BE2C (cell line): ENCODE measurements at regions not wholly inside any gene's neighbourhood (a gene's known extent, or its start where the extent isn't known, plus 50 kb on each side); places are given as distances from the start of the nearest gene placed in this dataset.

Source experiments
- DNase-seq: peaks from one replicate; pipeline ENCODE4 v3.0.0-alpha.2; 2020
- H3K27me3 ChIP-seq: fragments of 250-450 bp; sonication (Bioruptor Pico); 2 replicates; pipeline ENCODE4 v1.5.1; 2020; ENCODE audit warnings: mild to moderate bottlenecking
- H3K36me3 ChIP-seq: fragments of 250-450 bp; sonication (Bioruptor Pico); 2 replicates; pipeline ENCODE4 v1.5.1; 2020; ENCODE audit warnings: mild to moderate bottlenecking
- H3K4me1 ChIP-seq: fragments of 250-450 bp; sonication (Bioruptor Pico); 2 replicates; pipeline ENCODE4 v1.5.1; 2020
- H3K4me3 ChIP-seq: 2 replicates; pipeline ENCODE4 v1.5.1; 2011; ENCODE audit warnings: low read depth, low read length
- H3K9me3 ChIP-seq: fragments of 250-450 bp; sonication (Bioruptor Pico); 2 replicates; pipeline ENCODE4 v1.5.1; 2020
- TF ChIP-seq, protein P1 (sequence below): IDR thresholded peaks from 2 replicates; pipeline ENCODE4 v1.5.1; 2012; ENCODE audit warnings: mild to moderate bottlenecking, low read depth, low read length

DNA sequence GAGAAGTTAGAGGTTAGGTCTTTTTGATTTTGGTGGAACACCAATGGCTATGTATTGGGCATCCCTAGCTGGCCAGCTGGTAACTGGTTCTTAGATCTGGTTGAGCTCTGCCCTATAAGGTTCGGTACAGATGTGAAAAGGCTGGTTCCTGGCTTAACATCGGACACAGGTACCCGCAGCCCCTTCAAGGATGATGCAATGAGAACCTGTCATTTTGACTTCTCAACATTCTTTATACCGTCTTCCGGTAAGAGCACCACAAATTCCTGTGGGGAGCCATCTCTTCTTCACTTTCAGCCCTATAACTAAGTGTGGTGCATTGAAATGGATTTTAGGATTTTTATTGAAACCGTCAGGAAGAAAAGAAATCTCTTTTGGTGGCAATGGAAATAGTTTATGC is 222.8 kb downstream of the ADAMTS9 start:
- no peaks in the 10 kb centered on the region for H3K36me3 ChIP-seq
- H3K4me3 ChIP-seq = no peak overlapping the region
- TF ChIP-seq, protein P1, sequence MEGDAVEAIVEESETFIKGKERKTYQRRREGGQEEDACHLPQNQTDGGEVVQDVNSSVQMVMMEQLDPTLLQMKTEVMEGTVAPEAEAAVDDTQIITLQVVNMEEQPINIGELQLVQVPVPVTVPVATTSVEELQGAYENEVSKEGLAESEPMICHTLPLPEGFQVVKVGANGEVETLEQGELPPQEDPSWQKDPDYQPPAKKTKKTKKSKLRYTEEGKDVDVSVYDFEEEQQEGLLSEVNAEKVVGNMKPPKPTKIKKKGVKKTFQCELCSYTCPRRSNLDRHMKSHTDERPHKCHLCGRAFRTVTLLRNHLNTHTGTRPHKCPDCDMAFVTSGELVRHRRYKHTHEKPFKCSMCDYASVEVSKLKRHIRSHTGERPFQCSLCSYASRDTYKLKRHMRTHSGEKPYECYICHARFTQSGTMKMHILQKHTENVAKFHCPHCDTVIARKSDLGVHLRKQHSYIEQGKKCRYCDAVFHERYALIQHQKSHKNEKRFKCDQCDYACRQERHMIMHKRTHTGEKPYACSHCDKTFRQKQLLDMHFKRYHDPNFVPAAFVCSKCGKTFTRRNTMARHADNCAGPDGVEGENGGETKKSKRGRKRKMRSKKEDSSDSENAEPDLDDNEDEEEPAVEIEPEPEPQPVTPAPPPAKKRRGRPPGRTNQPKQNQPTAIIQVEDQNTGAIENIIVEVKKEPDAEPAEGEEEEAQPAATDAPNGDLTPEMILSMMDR = no peak
- no peaks in the 10 kb centered on the region for H3K4me1 ChIP-seq
- H3K27me3 ChIP-seq = no peaks in the 10 kb centered on the region; the same call in 1 of the 2 replicates
- H3K9me3 ChIP-seq = no peaks in the 10 kb centered on the region
- no peak for DNase-seq

DNA sequence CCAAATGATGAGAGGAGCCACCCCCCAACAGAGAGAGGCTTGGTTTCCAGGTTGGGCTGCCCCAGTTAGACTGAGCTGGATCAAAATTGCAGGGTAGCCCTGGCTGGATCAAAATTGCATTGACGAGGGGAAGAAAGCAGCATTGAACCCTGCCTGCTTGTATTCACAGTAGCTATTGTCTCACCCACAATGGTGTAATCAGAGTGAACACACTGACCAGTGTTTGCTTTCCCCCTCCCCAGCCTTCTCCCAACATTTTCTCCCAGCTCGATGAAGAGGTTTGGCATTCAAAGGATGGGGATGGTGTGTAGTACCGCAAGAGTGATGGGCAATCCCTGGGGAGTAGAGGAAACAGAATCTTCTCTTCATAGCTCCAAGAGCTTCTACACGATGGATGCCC is 223.8 kb downstream of the ADAMTS9 start:
- Histone ChIP-seq H3K4me1 (no peaks in the 10 kb centered on the region), H3K4me3 (no peak overlapping the region), H3K27me3 (no peaks in the 10 kb centered on the region; the same call in 1 of the 2 replicates), H3K36me3 (no peaks in the 10 kb centered on the region), H3K9me3 (no peaks in the 10 kb centered on the region)
- no peak for DNase-seq
- TF ChIP-seq, protein P1 = no peak

DNA sequence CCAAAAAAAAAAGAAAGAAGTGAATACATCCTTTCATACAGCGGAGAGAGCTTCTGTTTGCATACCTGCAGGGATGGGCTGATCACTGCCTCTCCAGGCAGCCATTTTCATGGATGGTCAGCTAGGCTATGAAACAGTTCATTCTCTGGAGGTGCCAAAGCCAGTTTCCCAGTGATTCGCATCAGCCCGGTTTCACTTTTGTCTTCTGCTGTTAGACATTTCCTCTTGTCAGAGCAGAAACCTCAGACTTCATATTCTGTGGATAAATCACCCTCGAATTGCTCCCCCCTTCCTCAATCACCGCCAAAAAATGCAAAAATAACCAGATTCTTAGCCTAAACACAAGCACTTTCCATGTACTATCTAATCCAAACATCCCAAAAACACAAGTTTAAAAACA is 225.6 kb downstream of the ADAMTS9 start:
- TF ChIP-seq, protein P1 = no peak

DNA sequence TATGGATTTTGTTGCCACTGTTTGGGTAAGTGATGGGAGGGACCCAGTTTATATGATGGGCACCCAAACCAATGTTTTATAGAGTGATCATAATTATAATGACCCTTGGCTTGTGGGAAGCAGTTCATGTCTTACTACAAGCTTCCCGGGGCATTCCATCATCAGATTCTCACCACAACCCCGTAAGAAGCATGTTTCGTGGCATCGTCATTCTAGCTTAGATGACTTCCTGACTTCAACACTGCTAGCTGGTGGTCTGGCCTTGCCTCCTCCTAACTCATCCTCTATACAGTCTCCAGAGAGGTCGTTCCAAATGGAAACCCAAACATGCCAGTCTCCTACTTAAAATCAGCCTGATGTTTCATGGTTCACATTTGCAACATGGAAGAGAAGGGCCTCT is 226.9 kb downstream of the ADAMTS9 start:
- no peaks in the 10 kb centered on the region for H3K9me3 ChIP-seq
- DNase-seq = no peak
- no peaks in the 10 kb centered on the region; the same call in 1 of the 2 replicates for H3K27me3 ChIP-seq
- TF ChIP-seq, protein P1 = no peak
- no peaks in the 10 kb centered on the region for H3K4me1 ChIP-seq
- no peaks in the 10 kb centered on the region for H3K36me3 ChIP-seq
- no peak overlapping the region for H3K4me3 ChIP-seq

More for the DNA sequence above, 225.6 kb downstream of the ADAMTS9 start:
- Histone ChIP-seq H3K36me3 (no peaks in the 10 kb centered on the region), H3K9me3 (no peaks in the 10 kb centered on the region), H3K27me3 (no peaks in the 10 kb centered on the region; the same call in 1 of the 2 replicates), H3K4me3 (no peak overlapping the region), H3K4me1 (no peaks in the 10 kb centered on the region)
- DNase-seq = no peak

DNA sequence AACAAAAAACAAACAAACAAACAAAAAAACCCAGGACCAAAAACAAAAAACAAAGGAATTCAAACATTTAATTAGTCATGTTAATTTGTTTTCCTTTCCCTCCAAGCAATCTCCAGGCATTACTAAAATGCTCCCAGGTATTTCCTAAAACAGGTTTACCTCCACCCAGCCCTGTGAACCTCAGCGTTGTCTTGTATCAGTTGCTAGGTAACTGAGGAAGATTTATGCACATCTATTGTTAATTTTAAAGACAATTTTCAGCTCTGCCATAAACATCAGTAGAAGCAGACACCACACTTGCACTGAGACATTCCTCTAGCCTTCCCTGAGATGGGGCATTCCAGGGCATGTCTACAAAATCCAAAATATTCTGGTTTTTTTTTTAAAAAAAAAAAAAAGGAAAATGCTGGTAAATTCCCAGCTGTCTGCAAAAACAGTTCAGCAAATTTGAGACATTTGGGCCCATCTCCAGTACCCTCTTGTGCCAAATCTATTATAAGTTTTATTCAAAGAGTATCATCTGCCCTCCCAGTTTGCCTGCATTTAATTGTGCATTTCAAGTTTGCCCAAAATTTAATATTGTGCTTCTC is 227.6 kb downstream of the ADAMTS9 start:
- H3K4me1 ChIP-seq = no peaks in the 10 kb centered on the region
- H3K27me3 ChIP-seq = no peaks in the 10 kb centered on the region; the same call in 1 of the 2 replicates
- DNase-seq = no peak
- H3K36me3 ChIP-seq = no peaks in the 10 kb centered on the region
- H3K9me3 ChIP-seq = no peaks in the 10 kb centered on the region
- H3K4me3 ChIP-seq = no peak overlapping the region
- TF ChIP-seq, protein P1 = no peak

DNA sequence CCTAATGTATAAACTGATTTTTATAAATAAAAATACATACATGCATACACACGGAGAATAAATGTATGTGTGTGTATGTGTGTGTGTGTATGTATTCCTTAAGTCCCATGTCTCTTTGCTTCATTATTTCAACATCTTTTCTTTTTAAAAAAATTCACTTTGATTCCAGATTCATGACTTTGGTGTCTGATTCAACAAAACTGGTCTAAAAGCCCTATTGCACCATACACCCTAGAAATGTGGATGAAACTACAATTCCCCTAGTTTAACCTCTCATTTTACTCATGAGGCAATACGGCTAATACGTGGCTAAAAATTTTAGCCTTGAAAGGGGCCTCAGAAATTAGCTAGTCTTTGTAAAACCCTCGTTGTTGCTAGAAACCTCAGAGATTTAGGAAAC is 228.1 kb downstream of the ADAMTS9 start:
- H3K9me3 ChIP-seq = no peaks in the 10 kb centered on the region

More for the DNA sequence above, 228.1 kb downstream of the ADAMTS9 start:
- Histone ChIP-seq H3K36me3 (no peaks in the 10 kb centered on the region), H3K27me3 (no peaks in the 10 kb centered on the region; the same call in 1 of the 2 replicates), H3K4me1 (no peaks in the 10 kb centered on the region), H3K4me3 (no peak overlapping the region)
- no peak for DNase-seq
- TF ChIP-seq, protein P1 = no peak
